H9 (cell line): ENCODE measurements at regions not wholly inside any gene's neighbourhood (a gene's known extent, or its start where the extent isn't known, plus 50 kb on each side); places are given as distances from the start of the nearest gene placed in this dataset.

Experiments
- DNase-seq: peaks from one replicate; pipeline ENCODE4 v3.0.0-alpha.2; 2017
- H2AFZ ChIP-seq: one replicate; pipeline ENCODE4 v1.6.1; 2013; ENCODE audit warnings: mild to moderate bottlenecking, low read length, control low read depth, moderate library complexity
- H2AK5ac ChIP-seq: 2 replicates; pipeline ENCODE4 v1.6.1; 2013; ENCODE audit warnings: low read length, control low read depth, mixed read lengths; ENCODE audit not compliant: insufficient read length
- H2BK120ac ChIP-seq: one replicate; pipeline ENCODE4 v1.6.1; 2013; ENCODE audit warnings: low read depth, mild to moderate bottlenecking, low read length, control low read depth, inconsistent platforms; ENCODE audit not compliant: poor library complexity, severe bottlenecking
- H2BK12ac ChIP-seq: 2 replicates; pipeline ENCODE4 v1.6.1; 2013; ENCODE audit warnings: low read length, control low read depth, mixed read lengths, low read depth; ENCODE audit not compliant: insufficient read length
- H2BK15ac ChIP-seq: 2 replicates; pipeline ENCODE4 v1.6.1; 2013; ENCODE audit warnings: low read depth, low read length, control low read depth
- H2BK20ac ChIP-seq: one replicate; pipeline ENCODE4 v1.6.1; 2013; ENCODE audit warnings: low read depth, mild to moderate bottlenecking, low read length, control low read depth, inconsistent platforms; ENCODE audit not compliant: poor library complexity, severe bottlenecking
- H2BK5ac ChIP-seq: 2 replicates; pipeline ENCODE4 v1.6.1; 2013; ENCODE audit warnings: low read length, control low read depth, mixed read lengths; ENCODE audit not compliant: insufficient read length
- H3K14ac ChIP-seq: 2 replicates; pipeline ENCODE4 v1.6.1; 2013; ENCODE audit warnings: low read length, control low read depth; ENCODE audit not compliant: insufficient read depth
- H3K18ac ChIP-seq: 2 replicates; pipeline ENCODE4 v1.6.1; 2013; ENCODE audit warnings: low read depth, mild to moderate bottlenecking, mixed read lengths, low read length, control low read depth; ENCODE audit not compliant: insufficient read length
- H3K23ac ChIP-seq: 2 replicates; pipeline ENCODE4 v1.6.1; 2013; ENCODE audit warnings: low read length, control low read depth, mixed read lengths, low read depth; ENCODE audit not compliant: insufficient read length
- H3K23me2 ChIP-seq: 2 replicates; pipeline ENCODE4 v1.6.1; 2013; ENCODE audit warnings: low read depth, mild to moderate bottlenecking, mixed read lengths, low read length, control low read depth; ENCODE audit not compliant: insufficient read length, poor library complexity, severe bottlenecking
- H3K27ac ChIP-seq: 2 replicates; pipeline ENCODE4 v1.5.1; 2013; ENCODE audit warnings: low read length, control low read depth, mixed read lengths, low read depth; ENCODE audit not compliant: insufficient read length
- H3K27me3 ChIP-seq: 2 replicates; pipeline ENCODE4 v1.6.1; 2013; ENCODE audit warnings: low read length, control low read depth, inconsistent platforms; ENCODE audit not compliant: insufficient read depth
- H3K4ac ChIP-seq: 2 replicates; pipeline ENCODE4 v1.6.1; 2013; ENCODE audit warnings: low read depth, mild to moderate bottlenecking, control low read depth, inconsistent platforms, low read length, moderate library complexity
- H3K4me1 ChIP-seq: 2 replicates; pipeline ENCODE4 v1.6.1; 2013; ENCODE audit warnings: low read length, control low read depth, inconsistent platforms; ENCODE audit not compliant: insufficient read depth
- H3K4me2 ChIP-seq: 2 replicates; pipeline ENCODE4 v1.6.1; 2013; ENCODE audit warnings: low read length, control low read depth, mixed read lengths; ENCODE audit not compliant: insufficient read length, insufficient read depth
- H3K56ac ChIP-seq: 2 replicates; pipeline ENCODE4 v1.6.1; 2013; ENCODE audit warnings: low read depth, mild to moderate bottlenecking, mixed read lengths, low read length, control low read depth; ENCODE audit not compliant: insufficient read length
- H3K79me1 ChIP-seq: 2 replicates; pipeline ENCODE4 v1.6.1; 2013; ENCODE audit warnings: low read depth, mild to moderate bottlenecking, moderate library complexity, low read length, control low read depth, inconsistent platforms; ENCODE audit not compliant: insufficient read depth, poor library complexity, severe bottlenecking
- H3K79me2 ChIP-seq: 2 replicates; pipeline ENCODE4 v1.6.1; 2013; ENCODE audit warnings: low read length, control low read depth, inconsistent platforms; ENCODE audit not compliant: insufficient read depth
- H3K9ac ChIP-seq: 2 replicates; pipeline ENCODE4 v1.6.1; 2013; ENCODE audit warnings: low read length, control low read depth, mixed read lengths; ENCODE audit not compliant: insufficient read length; ENCODE audit errors: extremely low read depth
- H3K9me3 ChIP-seq: one replicate; pipeline ENCODE4 v1.6.1; 2013; ENCODE audit warnings: low read depth, low read length, inconsistent platforms; ENCODE audit not compliant: control insufficient read depth
- H3T11ph ChIP-seq: one replicate; pipeline ENCODE4 v1.6.1; 2013; ENCODE audit warnings: mild to moderate bottlenecking, low read length, control low read depth, inconsistent platforms
- H4K20me1 ChIP-seq: one replicate; pipeline ENCODE4 v1.6.1; 2013; ENCODE audit not compliant: control insufficient read depth, insufficient read length, insufficient read depth
- H4K5ac ChIP-seq: 2 replicates; pipeline ENCODE4 v1.6.1; 2013; ENCODE audit warnings: low read depth, mild to moderate bottlenecking, mixed read lengths, low read length, control low read depth; ENCODE audit not compliant: insufficient read length
- H4K8ac ChIP-seq: replicated peaks from 2 replicates; pipeline ENCODE4 v1.6.1; 2013; ENCODE audit warnings: low read length, control low read depth, mixed read lengths, low read depth; ENCODE audit not compliant: insufficient read length
- H4K91ac ChIP-seq: 2 replicates; pipeline ENCODE4 v1.6.1; 2013; ENCODE audit warnings: low read depth, mild to moderate bottlenecking, moderate library complexity, mixed read lengths, low read length, control low read depth; ENCODE audit not compliant: insufficient read length
- H3K27ac Mint-ChIP-seq, 3 experiments: 2 replicates in 2 of 3; 3 replicates in 1 of 3; pipeline ENCODE4 v1.8.0; 2020 to 2021; ENCODE audit warnings: mixed read lengths in 3 of 3, mild to moderate bottlenecking in 1 of 3, moderate library complexity in 1 of 3
- H3K27me3 Mint-ChIP-seq: 2 replicates; pipeline ENCODE4 v1.8.0; 2021; ENCODE audit warnings: low read depth, mild to moderate bottlenecking, moderate library complexity, mixed read lengths
- H3K36me3 Mint-ChIP-seq, 3 experiments: 2 replicates in 2 of 3; 3 replicates in 1 of 3; pipeline ENCODE4 v1.8.0; 2020 to 2021; ENCODE audit warnings: low read depth in 3 of 3, mixed read lengths in 3 of 3; ENCODE audit not compliant: insufficient read depth in 1 of 3
- H3K4me1 Mint-ChIP-seq, 2 experiments: 2 replicates each; pipeline ENCODE4 v1.8.0; 2020; ENCODE audit warnings: mixed read lengths in 2 of 2
- H3K4me3 Mint-ChIP-seq, 2 experiments: 2 replicates in 1 of 2; 3 replicates in 1 of 2; pipeline ENCODE4 v1.8.0; 2020 to 2021; ENCODE audit warnings: mild to moderate bottlenecking in 2 of 2, mixed read lengths in 2 of 2, moderate library complexity in 1 of 2
- H3K9me3 Mint-ChIP-seq, 2 experiments: 2 replicates in 1 of 2; 3 replicates in 1 of 2; pipeline ENCODE4 v1.8.0; 2020; ENCODE audit warnings: mild to moderate bottlenecking in 2 of 2, mixed read lengths in 2 of 2, moderate library complexity in 1 of 2
- TF ChIP-seq, protein P1 (sequence below): fragments of 200-600 bp; sonication (generic); conservative IDR thresholded peaks from 3 replicates; pipeline ENCODE4 v1.8.0; 2021; ENCODE audit warnings: antibody characterized with exemption, mild to moderate bottlenecking

DNA sequence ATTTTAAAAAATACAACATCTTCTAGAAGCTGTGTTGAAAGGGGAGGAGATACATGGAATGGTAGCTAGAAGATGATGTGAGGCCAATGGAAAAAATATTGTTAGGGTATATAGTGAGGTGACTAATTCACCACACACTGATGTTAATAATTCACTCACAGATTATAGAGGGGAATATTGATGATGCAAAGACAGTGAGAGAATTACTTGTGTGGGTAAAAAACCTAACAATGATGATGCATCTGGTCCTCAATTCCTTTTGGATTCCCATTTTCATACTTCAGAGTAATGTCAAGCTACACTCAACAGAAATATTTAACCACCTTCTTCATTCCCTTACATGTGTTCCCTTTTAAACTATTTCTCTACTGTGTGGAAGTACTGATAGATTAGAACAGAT lies 169.5 kb upstream of the DPYD start:
- no peaks in the 10 kb centered on the region for H4K20me1 ChIP-seq
- no peak overlapping the region for H2BK20ac ChIP-seq
- no peak overlapping the region for H4K91ac ChIP-seq
- H3K56ac ChIP-seq = no peak overlapping the region
- no peak overlapping the region for H3K4me2 ChIP-seq
- H3K27me3 ChIP-seq = no peaks in the 10 kb centered on the region
- no peaks in the 10 kb centered on the region for H3K23me2 ChIP-seq
- H3K9ac ChIP-seq = no peak overlapping the region
- no peaks in the 10 kb centered on the region for H3K4me1 ChIP-seq
- no peak for DNase-seq
- no peaks in the 10 kb centered on the region for H3K79me1 ChIP-seq
- H3K14ac ChIP-seq = no peak overlapping the region
- no peak overlapping the region for H3K4ac ChIP-seq
- H4K8ac ChIP-seq = no peak overlapping the region
- H4K5ac ChIP-seq = no peak overlapping the region
- no peak overlapping the region for H3K18ac ChIP-seq
- H2AK5ac ChIP-seq = no peak overlapping the region
- Mint-ChIP-seq H3K27me3 (no peaks in the 10 kb centered on the region), H3K4me3 (no peak overlapping the region), H3K27ac (no peak overlapping the region), H3K9me3 (peaks cover 0 to 4% of the 10 kb centered on the region in 2 experiments; a peak in 1 of 5 replicates), H3K4me1 (peaks cover 16 to 17% of the 10 kb centered on the region in 2 experiments), H3K36me3 (no peaks in the 10 kb centered on the region)
- no peak overlapping the region for H3T11ph ChIP-seq
- TF ChIP-seq, protein P1, sequence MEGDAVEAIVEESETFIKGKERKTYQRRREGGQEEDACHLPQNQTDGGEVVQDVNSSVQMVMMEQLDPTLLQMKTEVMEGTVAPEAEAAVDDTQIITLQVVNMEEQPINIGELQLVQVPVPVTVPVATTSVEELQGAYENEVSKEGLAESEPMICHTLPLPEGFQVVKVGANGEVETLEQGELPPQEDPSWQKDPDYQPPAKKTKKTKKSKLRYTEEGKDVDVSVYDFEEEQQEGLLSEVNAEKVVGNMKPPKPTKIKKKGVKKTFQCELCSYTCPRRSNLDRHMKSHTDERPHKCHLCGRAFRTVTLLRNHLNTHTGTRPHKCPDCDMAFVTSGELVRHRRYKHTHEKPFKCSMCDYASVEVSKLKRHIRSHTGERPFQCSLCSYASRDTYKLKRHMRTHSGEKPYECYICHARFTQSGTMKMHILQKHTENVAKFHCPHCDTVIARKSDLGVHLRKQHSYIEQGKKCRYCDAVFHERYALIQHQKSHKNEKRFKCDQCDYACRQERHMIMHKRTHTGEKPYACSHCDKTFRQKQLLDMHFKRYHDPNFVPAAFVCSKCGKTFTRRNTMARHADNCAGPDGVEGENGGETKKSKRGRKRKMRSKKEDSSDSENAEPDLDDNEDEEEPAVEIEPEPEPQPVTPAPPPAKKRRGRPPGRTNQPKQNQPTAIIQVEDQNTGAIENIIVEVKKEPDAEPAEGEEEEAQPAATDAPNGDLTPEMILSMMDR = no peak
- no peak overlapping the region for H2BK120ac ChIP-seq
- no peak overlapping the region for H3K27ac ChIP-seq
- H3K23ac ChIP-seq = no peak overlapping the region
- no peak overlapping the region for H2AFZ ChIP-seq
- H2BK5ac ChIP-seq = no peak overlapping the region
- H3K79me2 ChIP-seq = no peaks in the 10 kb centered on the region
- no peaks in the 10 kb centered on the region for H3K9me3 ChIP-seq
- H2BK12ac ChIP-seq = no peak overlapping the region
- no peak overlapping the region for H2BK15ac ChIP-seq
